ENCODE measurements at regions not wholly inside any gene's neighbourhood (a gene's known extent, or its start where the extent isn't known, plus 50 kb on each side); places are given as distances from the start of the nearest gene placed in this dataset.

GRCh38 chr5:74124826-74125225, 498.8 kb downstream of the ARHGEF28 start:
- H3K4me2 ChIP-seq (ENCODE audit: insufficient read depth, low read length): no peak overlapping the region
- H3K9me3 ChIP-seq (ENCODE audit: insufficient read depth, low read length, severe bottlenecking): no peaks in the 10 kb centered on the region
- no peak for DNase-seq
- no peak overlapping the region for H3K9ac ChIP-seq (ENCODE audit: low read depth, low read length)
- H3K27ac ChIP-seq (ENCODE audit: low read length): no peak overlapping the region
- H3K36me3 ChIP-seq (ENCODE audit: insufficient read depth, low read length): no peaks in the 10 kb centered on the region
- peaks cover 4% of the 10 kb centered on the region for H3K27me3 ChIP-seq (ENCODE audit: insufficient read depth, low read length, poor library complexity)
- no peaks in the 10 kb centered on the region for H4K20me1 ChIP-seq (ENCODE audit: insufficient read depth, low read length)
- H3K4me3 ChIP-seq (ENCODE audit: low read depth in 1 of 2, low read length in 2 of 2): no peak overlapping the region
- no peak for ATAC-seq (ENCODE audit: insufficient read depth, low read depth)
- H3K4me1 ChIP-seq (ENCODE audit: insufficient read depth, low read length): no peaks in the 10 kb centered on the region
- no peak for TF ChIP-seq EZH2 (IDR thresholded peaks at IDR 0.05; ENCODE audit: borderline replicate concordance, low read depth, low read length, severe bottlenecking)
- TF ChIP-seq, protein P1, sequence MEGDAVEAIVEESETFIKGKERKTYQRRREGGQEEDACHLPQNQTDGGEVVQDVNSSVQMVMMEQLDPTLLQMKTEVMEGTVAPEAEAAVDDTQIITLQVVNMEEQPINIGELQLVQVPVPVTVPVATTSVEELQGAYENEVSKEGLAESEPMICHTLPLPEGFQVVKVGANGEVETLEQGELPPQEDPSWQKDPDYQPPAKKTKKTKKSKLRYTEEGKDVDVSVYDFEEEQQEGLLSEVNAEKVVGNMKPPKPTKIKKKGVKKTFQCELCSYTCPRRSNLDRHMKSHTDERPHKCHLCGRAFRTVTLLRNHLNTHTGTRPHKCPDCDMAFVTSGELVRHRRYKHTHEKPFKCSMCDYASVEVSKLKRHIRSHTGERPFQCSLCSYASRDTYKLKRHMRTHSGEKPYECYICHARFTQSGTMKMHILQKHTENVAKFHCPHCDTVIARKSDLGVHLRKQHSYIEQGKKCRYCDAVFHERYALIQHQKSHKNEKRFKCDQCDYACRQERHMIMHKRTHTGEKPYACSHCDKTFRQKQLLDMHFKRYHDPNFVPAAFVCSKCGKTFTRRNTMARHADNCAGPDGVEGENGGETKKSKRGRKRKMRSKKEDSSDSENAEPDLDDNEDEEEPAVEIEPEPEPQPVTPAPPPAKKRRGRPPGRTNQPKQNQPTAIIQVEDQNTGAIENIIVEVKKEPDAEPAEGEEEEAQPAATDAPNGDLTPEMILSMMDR (IDR thresholded peaks at IDR 0.05; ENCODE audit: borderline replicate concordance, extremely low read depth, low read length, poor library complexity, severe bottlenecking): no peak
- no peak overlapping the region for H2AFZ ChIP-seq (ENCODE audit: low read depth, low read length)
- no peaks in the 10 kb centered on the region for H3K79me2 ChIP-seq (ENCODE audit: insufficient read depth, low read length)

- no peaks in the 10 kb centered on the region for H3K79me2 ChIP-seq (ENCODE audit: insufficient read depth, low read length)
- H3K27me3 ChIP-seq (ENCODE audit: insufficient read depth, low read length, poor library complexity): peaks cover 4% of the 10 kb centered on the region
- no peak overlapping the region for H3K4me3 ChIP-seq (ENCODE audit: low read depth in 1 of 2, low read length in 2 of 2)
- no peak overlapping the region for H3K9ac ChIP-seq (ENCODE audit: low read depth, low read length)
- no peaks in the 10 kb centered on the region for H3K4me1 ChIP-seq (ENCODE audit: insufficient read depth, low read length)
- no peaks in the 10 kb centered on the region for H3K36me3 ChIP-seq (ENCODE audit: insufficient read depth, low read length)
- no peak for TF ChIP-seq EZH2 (IDR thresholded peaks at IDR 0.05; ENCODE audit: borderline replicate concordance, low read depth, low read length, severe bottlenecking)
- TF ChIP-seq, protein P1 (IDR thresholded peaks at IDR 0.05; ENCODE audit: borderline replicate concordance, extremely low read depth, low read length, poor library complexity, severe bottlenecking): no peak
- H4K20me1 ChIP-seq (ENCODE audit: insufficient read depth, low read length): no peaks in the 10 kb centered on the region
- no peaks in the 10 kb centered on the region for H3K9me3 ChIP-seq (ENCODE audit: insufficient read depth, low read length, severe bottlenecking)
- no peak for ATAC-seq (ENCODE audit: insufficient read depth, low read depth)
- no peak overlapping the region for H3K4me2 ChIP-seq (ENCODE audit: insufficient read depth, low read length)
- H3K27ac ChIP-seq (ENCODE audit: low read length): no peak overlapping the region
- no peak overlapping the region for H2AFZ ChIP-seq (ENCODE audit: low read depth, low read length)
- DNase-seq: no peak
Observed at GRCh38 chr5:74123929-74124328, 497.9 kb downstream of the ARHGEF28 start.

DNA sequence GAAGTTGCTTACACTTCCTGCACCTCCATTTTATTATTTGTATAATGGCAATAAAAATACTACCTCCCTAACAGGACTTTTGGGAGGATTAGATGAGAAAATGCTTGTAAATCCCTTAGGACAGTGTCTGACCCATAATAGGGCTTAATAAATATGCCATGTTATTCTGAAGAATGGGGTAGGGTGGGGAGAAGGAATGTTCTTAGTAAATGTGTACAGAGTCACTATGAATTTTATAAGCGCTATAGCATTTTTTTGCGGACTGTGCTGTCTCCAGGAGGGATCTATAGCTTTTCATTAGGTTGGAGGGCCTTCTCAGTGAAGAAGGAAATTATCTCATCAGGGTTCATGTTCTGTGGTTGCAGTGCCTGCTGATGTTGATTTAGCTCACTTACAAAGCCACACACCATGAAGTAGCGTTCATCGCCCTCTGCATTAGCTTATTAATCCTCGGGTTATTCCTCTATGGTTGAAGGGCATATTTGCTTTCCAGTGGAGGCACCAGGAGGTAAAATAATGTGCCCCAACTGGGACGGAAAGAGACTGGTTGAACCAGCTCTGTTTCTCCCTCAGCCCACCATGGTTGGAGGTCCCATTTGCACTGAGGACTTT, 497.1 kb downstream of the ARHGEF28 start:
- peaks cover 4% of the 10 kb centered on the region for H3K27me3 ChIP-seq (ENCODE audit: insufficient read depth, low read length, poor library complexity)
- H3K9me3 ChIP-seq (ENCODE audit: insufficient read depth, low read length, severe bottlenecking): no peaks in the 10 kb centered on the region
- H3K36me3 ChIP-seq (ENCODE audit: insufficient read depth, low read length): no peaks in the 10 kb centered on the region
- no peak overlapping the region for H3K4me2 ChIP-seq (ENCODE audit: insufficient read depth, low read length)
- no peak for ATAC-seq (ENCODE audit: insufficient read depth, low read depth)
- TF ChIP-seq, protein P1 (IDR thresholded peaks at IDR 0.05; ENCODE audit: borderline replicate concordance, extremely low read depth, low read length, poor library complexity, severe bottlenecking): no peak
- no peak for TF ChIP-seq EZH2 (IDR thresholded peaks at IDR 0.05; ENCODE audit: borderline replicate concordance, low read depth, low read length, severe bottlenecking)
- H4K20me1 ChIP-seq (ENCODE audit: insufficient read depth, low read length): no peaks in the 10 kb centered on the region
- H3K4me3 ChIP-seq (ENCODE audit: low read depth in 1 of 2, low read length in 2 of 2): no peak overlapping the region
- no peaks in the 10 kb centered on the region for H3K4me1 ChIP-seq (ENCODE audit: insufficient read depth, low read length)
- H2AFZ ChIP-seq (ENCODE audit: low read depth, low read length): no peak overlapping the region
- no peaks in the 10 kb centered on the region for H3K79me2 ChIP-seq (ENCODE audit: insufficient read depth, low read length)
- no peak overlapping the region for H3K9ac ChIP-seq (ENCODE audit: low read depth, low read length)
- DNase-seq: no peak
- no peak overlapping the region for H3K27ac ChIP-seq (ENCODE audit: low read length)
